ENCODE measurements at regions not wholly inside any gene's neighbourhood (a gene's known extent, or its start where the extent isn't known, plus 50 kb on each side); places are given as distances from the start of the nearest gene placed in this dataset.
"Not testable (repeated sequence)": the region's sequence is repeated elsewhere in the genome, so short reads cannot be mapped to it uniquely, and the experiment has no call there.

DNA sequence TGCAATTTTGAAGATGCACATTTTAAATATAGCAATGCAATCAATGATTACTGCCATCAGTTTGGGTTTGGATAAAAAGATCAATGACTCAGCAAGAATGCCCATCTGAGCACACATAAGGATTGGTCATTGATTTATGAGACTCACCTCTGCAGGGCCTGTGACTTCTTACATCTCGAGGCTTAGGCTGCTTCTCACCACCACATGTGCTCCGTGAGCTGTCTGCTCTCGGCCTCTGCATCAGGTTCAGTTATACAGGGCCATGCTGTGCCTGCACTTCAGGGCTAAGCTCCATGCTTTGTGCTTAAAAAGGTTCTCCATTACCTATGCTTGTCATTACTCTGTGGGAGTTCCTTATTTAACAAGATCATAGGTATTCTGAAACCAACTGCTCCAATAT lies 887.5 kb downstream of the DIPK2A start:
- DNase-seq: no peak

DNA sequence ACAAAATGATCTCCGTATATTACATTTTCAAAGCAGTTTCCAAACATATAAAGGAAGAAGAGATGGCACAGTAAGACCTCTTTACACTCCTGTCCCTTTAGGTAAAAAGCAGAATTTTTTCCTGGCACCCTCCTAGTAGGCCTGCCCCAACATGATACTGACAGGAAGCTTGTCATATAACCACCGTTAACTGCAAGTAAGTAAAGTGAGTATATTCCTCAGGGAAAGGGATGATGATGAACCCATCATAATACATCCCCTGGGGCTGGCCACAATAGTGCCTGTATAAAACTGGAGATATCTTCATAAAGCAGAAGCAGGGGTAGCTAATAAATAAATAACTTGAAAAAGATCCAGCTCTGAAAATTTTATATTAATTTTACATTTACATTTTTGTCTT lies 893.0 kb downstream of the DIPK2A start:
- DNase-seq: no peak

- DNase-seq: no peak
These were observed 894.3 kb downstream of the DIPK2A start for GRCh38 chr3:144865948-144866347.

- no peak for DNase-seq
These were observed 894.9 kb downstream of the DIPK2A start for GRCh38 chr3:144866476-144866875.

DNA sequence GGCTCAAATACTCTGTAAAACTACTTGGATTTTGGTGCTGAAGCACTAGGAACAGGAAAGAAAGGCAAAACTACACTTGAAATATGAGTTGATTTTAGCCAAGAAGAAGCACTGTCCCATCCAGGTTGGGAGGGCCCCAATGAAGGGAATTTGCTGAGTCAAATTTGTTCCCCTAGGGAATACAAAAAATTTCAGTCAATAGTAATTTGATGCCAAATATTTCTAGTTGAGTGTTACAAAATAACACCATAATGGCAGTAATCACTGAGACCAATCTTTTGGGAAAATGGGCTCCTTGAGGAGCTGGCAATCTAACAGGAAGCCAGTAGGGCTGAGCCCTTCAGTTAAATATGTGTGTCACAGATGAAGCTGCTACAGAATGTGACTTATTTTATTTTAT lies 896.9 kb downstream of the DIPK2A start:
- DNase-seq: no peak

DNA sequence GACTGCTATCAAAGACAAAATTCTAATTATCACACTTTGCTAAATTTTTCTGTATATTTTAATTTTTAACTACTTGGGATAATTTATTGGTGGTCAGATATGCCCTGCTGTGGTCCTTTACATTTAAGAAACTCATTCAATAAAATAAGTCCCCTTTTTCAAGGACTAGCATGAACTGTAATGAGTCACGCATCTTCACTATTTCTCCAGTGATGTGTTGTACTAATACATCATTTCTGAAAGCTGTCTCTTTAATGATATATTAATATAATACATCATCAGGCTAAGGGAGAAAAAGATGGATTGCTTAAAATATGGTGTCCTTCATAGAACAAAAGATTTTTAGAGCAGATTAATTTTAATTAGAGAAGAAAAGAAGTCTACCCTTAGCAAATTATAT lies 901.4 kb downstream of the DIPK2A start:
- no peak for DNase-seq

DNA sequence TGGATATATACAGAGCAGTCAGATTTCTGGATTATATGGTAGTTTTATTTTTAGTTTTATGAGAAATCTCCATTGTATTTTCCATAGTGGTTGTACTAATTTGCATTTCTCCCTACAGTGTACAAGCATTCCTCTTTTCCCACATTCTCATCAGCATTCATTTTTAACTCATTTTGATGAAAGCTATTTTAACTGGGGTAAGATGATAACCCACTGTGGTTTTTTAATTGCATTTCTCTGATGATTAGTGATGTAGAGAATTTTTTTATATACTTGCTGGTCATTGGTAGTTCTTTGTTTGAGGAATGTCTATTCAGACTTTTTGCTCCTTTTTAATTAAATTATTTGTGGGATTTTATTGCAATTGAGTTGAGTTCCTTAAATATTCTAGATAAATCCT lies 903.6 kb downstream of the DIPK2A start:
- no peak for DNase-seq

- no peak for DNase-seq
These were observed 905.7 kb downstream of the DIPK2A start for GRCh38 chr3:144877356-144877755.

DNA sequence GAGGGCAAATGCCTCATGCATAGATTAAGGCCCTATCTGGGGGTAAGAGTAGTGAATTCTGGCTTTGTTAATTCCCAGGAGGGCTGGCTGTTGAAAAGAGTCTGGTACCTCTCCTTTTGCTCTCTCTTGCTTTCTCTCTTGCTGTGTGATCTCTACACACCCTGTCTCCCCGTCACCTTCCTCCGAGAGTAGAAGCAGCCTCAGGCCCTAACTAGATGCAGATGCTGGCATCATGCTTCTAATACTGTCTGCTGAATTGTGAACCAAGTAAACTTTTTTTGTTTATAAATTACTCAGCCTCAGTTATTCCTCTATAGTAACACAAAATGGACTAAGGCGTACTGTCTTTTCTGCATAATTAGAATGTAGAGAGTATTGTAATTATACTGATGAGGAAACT lies 908.1 kb downstream of the DIPK2A start:
- DNase-seq: no peak

DNA sequence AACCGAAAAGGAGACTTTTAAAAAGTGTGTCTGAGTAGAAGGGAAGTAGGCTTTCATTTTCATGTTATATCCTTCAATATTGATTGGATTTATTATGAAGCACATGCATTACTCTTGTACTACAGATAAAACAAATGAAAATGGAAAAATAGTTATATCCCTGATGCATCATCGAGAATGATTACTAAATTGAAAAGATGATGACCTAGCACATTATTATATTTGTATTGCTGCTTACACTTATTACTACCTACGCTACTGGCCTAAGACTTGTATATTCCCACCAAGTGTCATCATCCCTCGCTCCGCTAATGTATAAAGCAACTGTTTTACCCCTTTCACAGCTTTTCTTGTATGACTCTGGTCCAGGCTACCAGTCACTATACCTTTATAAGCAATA lies 922.4 kb downstream of the DIPK2A start:
- DNase-seq: no peak

- no peak for DNase-seq
These were observed 923.0 kb downstream of the DIPK2A start for GRCh38 chr3:144894576-144894975.

GRCh38 chr3:144900366-144900765 lies 928.7 kb downstream of the DIPK2A start:
- DNase-seq: no peak

GRCh38 chr3:144907581-144907980 lies 936.0 kb downstream of the DIPK2A start:
- DNase-seq: not testable (repeated sequence)

- DNase-seq: no peak
These were observed 941.3 kb downstream of the DIPK2A start for GRCh38 chr3:144912968-144913367.

GRCh38 chr3:144915202-144915601 lies 943.6 kb downstream of the DIPK2A start:
- DNase-seq: no peak

GRCh38 chr3:144921710-144922109 lies 950.1 kb downstream of the DIPK2A start:
- no peak for DNase-seq

DNA sequence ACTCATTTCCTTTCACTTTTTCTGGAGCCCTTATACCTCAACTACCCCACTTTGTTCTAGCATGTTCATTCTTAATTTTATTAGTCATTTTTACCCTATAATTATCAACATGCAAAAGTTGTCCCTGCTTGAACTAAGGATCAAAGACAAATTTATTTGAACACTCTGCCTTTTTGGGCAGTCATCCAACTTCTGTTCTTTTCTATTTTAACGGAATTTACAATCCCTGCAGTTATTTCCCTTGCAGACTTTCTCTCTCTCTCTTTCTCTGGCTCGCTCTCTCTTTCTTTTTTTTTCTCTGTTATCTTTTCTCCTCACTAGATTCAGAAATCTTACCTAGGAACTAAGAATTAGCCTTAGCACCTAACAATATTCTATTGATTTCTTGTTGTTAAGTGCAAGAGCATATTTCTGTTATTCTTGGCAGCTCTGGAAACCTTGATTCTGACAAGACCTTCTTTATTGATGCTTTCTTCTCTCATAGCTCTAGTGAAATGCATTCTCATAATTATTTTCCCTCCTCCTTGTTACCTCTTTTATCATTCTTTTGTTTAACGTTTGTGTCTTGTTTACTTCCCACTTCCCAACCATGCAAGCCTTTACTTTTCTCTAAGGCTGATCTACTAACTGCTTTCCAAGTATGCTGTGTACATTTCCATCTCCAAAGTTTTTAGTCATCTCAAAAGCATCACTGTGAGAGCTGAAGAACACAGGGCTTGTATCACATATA lies 951.6 kb downstream of the DIPK2A start:
- DNase-seq: no peak

DNA sequence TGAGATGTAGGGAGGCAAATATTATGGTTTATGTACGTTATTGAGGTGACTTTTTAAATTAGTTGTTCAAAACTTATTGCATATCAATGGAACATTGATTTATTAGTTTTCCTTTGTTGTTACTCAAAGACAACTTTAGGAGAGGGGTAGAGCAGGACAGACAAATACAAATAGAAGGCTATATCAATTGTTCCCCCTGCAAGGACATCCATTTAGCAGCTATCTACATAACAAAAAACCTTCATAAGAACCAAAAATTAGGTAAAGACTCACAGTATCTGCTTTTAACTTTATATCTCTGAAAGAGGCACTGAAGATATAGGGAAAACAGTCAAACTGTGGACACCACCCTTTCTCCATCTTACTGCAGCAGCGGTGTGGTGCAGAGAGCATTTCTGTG lies 958.8 kb downstream of the DIPK2A start:
- no peak for DNase-seq

- DNase-seq: no peak
These were observed 960.0 kb downstream of the DIPK2A start for GRCh38 chr3:144931590-144931989.

- DNase-seq: no peak
These were observed 970.6 kb downstream of the DIPK2A start for GRCh38 chr3:144942093-144942837.

DNA sequence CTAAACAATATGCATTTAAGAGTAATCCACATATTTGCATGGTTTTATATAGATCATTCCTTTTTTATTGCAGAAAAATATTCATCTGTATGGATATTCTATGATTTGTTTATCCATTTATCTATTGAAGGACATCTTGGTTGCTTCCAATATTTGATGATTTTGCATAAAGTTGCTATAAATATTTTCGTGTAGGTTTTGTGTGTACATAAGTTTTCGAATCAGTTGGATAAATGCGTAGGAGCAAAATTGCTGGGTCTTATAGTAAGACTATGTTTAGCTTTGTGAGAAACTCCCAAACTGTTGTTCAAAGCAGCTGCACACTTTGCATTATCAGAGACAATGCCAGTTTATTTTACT lies 971.2 kb downstream of the DIPK2A start:
- no peak for DNase-seq

DNA sequence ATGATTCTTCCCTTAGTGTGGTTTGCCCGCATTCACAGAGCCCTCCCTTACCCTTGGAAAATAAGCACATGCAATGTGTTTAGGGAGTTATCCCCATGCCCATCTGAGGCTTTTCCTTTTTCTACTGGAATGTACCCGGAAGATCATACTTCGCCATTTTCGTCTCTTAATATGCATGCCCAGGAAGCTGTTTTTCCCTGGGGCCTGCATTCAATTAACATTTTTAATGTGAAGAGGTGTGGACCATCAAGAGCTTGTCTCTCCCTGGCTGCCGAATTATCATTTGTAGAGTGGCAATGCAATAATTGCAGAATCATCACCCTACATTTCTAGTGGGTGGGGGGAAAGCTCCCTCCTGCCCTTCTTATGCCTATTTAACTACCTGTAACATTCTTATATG lies 976.3 kb downstream of the DIPK2A start:
- no peak for DNase-seq

DNA sequence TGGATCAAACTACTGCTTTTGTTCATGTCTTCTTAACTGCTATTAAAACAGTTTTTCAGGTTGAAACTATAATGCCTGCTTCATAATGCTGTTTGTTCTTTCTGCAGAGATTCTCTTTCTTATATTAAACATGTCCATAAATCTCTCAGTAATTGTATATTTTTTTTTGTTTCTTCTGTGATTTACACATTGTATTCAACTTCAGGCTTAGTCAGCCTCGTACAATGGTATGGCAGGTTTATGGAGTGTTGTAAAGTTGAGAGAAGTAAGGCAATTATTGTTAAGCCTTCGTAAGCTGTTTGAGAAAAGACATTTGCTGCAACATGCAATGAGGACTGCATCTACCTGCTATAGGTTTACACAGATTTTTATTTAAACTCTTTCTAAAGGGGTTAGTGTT lies 977.1 kb downstream of the DIPK2A start:
- no peak for DNase-seq

- no peak for DNase-seq
These were observed 982.3 kb downstream of the DIPK2A start for GRCh38 chr3:144953959-144954358.

All from DMS 273 treated with DMSO at 0.1 percent for 48 hours (cell line).